Activated CD8-positive, alpha-beta memory T cell treated with anti-CD3 and anti-CD28 coated beads, Interleukin-2, amount 50 U/mL, for 1 hour (primary cell): ENCODE measurements at regions not wholly inside any gene's neighbourhood (a gene's known extent, or its start where the extent isn't known, plus 50 kb on each side); places are given as distances from the start of the nearest gene placed in this dataset.

Experiments used
- DNase-seq: peaks from one replicate; pipeline ENCODE4 v3.0.0-alpha.2; 2020; ENCODE audit errors: extremely low read depth

DNA sequence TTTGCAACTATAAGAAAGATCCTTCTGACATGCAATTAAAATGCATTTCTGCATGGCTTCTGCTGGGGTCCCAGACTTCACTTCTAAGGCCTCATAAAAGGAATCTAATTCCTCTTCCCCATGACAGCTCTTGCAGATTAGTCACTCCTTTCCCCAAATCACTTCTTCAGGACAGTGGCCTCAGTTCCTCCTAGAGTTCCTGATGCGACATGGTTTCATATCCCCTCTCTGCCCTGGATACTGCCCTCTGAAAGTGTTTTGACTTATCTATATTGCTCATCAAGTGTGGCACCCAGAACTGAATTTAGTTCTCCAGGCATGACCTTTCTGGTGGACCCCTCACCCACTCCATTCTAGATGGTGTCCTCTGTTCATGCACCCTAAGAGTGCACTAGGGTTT is 238.1 kb downstream of the FOXO1 start:
- DNase-seq = no peak

DNA sequence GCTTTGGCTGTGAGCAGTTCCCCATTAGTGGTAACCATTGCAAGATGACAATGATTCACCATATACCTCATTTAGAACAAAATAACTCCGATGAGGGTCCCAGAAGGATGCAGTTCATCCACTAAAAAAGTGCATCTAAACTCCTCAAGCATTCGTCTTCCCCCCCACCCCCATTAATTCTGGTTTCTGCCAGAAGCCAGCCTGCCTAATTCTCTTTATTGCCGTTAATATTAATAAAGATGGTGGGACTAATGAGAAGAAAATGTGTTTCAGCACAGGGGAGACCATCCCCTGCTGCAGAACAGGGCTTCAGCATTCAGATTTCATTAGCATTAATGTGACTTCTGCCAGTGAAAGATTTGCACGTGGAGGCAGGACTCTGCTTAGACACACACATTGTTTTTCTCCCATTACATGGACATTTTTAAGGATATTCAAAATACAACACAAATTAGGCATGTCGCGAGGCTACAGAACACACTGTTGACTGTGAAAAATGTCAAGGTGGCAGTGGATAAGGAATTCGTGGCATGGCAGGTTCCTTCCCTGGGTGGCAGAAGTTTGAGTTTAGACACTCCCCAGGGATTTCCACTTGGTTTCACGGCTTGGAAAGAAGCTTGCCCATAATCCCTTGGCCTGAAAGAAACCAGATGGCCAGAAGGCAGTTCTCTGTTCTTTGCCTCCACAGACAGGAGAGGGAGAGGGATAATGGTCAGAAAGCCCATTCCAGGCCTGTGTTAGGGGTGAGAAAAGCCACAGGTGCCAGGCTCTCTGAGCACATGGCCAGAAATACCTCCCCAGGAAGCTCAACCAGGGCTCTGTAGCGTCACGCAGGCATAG is 236.5 kb downstream of the FOXO1 start:
- no peak for DNase-seq

DNA sequence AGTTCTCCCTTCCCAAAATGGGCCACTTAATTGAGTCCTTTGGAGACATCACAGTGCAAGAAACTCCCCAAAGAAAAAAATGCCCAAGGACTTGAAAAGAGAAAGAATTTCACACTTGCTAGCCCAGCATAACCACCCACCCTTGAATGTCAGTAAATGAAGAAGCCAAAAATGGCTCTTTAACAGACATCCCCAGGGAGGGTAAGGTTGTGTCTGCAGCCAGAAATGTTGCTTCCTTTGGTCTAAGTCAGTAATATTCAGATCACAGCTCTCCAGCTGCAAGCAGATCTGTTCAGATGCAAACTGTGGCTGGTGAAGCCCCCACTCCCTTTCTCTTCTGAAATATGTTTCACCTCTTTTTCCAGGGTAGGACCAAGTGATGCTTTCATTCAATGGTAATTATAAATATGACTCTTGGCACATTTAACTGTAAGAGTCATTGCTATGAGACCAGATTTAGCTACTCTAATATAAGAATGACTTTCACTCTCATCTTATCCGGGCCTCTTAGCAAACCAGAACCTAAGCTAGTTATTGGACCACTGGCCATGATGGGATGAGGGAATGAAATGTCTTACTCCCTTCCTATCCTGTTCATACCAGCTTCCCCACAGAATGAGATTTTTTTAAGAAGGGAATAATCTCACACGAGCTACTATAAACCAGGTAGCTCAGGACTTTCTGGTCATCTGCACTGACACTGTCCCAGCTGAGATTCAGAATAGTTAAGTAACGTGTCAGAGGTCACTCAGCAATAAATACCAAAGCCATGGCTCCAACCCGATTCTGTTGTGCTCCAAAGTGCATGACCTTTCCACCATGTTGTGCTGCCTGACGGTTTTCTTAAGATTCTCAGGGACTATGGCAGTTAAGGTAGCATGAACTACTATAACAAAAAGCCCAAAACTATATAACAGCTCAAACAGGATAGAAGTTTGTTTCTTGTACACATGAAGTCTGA is 234.1 kb downstream of the FOXO1 start:
- DNase-seq = no peak

DNA sequence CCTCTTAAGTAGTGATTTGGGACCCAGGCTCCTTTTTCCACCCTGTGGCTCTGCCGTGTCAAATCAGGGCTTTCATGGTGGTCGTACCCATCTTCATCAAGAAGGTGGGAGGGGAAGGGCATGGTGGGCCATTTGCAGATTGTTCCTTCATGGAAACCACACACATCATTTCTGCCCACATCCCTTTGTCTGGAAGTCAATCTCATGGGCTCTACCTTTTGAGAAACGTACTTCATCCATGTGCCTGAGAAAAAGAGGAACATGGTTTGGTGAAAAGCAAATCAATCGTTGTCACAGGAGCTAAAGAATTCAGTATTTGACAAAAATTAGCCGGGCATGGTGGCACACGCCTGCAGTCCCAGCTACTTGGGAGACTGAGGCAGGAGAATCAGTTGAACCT is 233.4 kb downstream of the FOXO1 start:
- DNase-seq = no peak

DNA sequence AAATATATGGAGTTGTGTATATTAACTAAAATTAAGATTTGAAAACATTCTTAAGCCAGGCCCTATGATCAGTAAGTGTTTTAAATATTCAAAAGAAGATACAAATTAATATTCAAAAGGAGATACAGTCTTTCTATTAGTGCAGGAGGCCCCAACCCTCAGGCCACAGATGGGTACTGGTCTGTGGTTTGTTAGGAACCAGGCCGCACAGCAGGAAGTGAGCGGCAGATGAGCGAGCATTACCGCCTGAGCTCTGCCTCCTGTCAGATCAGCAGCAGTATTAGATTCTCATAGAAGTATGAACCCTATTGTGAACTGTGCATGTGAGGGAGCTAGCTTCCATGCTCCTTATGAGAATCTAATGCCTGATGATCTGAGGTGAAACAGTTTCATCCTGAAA is 232.9 kb downstream of the FOXO1 start:
- no peak for DNase-seq

DNA sequence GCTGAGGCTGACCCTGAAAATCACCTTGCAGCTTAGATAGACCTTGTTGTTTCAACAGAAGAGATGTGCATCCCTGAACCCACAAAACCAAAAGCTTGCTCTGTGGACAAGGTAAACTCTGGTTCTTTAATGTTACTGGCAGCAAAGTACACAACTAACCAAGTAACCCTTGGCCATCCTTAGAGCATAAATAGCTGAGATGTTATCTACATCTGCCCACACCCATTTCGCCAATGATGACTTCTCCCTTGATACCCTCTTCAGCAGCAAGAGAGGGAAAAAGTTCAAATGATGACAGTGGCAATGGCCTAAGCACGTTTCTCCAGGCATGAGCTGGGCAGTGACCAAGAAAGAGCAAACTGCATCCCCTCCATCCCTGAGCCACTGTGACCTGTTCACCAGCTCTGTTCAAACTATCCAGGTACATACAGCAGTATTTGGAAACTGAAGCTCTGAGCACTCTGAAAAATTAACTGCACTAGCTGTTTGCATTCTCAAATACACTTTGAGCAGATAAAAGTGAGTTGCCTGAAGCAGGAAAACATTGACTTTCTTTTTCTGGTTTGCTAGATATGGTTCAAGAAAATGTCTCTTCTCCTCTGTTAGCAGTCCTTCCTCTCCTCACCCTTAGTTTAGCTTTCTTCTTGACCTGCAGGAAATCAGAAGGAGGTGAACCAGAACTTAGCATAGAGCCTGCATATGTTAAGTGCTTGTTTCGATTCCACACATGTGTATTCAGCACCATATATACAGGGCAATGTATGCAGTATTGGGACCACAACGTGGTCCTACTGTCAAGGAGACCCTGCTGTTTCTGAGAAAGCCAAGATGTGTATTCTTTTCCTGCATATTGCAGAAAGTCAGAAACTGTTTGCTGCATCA is 231.7 kb downstream of the FOXO1 start:
- no peak for DNase-seq

DNA sequence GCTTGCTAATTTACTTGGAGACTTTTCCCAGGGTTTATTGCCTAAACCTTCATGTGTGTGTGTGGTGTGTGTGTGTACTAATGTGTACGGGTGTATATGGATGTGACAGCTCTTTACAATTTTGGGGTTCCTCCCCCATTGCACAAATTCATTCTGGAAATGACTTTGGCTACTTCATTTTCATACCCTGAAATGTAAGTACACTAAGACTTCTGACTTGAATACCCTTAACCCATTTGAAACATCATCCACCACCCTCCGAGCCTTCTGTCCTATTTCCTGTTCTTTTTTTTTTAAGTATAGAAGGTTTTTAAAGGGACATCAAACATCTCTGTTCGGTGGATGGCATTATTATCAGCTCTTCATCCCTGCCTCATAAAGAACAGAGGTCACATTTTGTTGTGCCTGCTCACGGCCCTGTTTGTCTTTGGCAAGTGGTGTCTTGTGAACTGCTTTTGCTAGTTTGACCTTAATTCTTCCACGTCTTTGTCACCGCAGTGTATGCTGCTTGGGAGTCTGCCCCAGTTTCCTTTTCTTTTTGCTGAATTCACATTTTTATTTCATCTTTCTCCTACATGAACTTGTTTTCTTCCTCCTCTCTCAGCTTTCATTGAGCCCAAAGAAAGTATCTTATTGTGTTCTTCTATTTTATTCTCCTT is 228.3 kb downstream of the FOXO1 start:
- no peak for DNase-seq

DNA sequence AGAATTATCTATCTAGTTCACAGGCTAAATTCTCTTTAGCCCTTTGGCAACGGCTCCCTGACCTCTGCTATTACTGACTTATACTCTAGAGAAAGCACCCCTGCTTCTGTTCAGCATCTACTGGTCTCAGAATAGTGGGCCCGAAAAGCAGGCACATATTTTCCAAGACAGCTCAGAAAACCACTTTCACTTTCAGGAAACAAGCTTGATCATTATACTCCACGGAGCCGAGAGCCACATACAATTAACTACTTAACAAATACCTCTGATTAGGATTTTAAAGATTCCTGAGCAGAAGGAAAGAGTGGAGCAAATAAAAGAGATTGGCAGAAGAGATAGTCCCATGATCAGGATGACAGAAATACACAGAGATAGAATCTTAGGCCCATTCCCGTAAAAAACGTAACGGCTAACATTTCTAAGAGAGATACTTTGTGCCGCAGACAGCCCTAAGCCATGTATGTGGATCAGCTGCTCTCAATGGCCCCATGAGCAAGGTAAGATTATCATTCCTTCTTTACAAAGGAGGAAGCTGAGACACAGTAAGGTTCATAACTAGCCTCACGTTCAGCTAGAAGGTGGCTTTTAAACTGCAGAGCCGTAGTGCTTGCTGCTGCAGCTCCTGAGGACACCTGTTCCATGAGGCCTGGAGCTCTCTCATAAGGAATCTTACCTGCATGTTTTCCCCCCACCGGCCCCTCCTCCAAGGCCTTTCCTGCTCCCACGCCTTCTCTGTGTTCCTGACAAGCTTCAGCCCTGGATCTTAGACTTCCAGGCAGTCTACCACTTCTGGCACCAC is 227.2 kb downstream of the FOXO1 start:
- DNase-seq = no peak

DNA sequence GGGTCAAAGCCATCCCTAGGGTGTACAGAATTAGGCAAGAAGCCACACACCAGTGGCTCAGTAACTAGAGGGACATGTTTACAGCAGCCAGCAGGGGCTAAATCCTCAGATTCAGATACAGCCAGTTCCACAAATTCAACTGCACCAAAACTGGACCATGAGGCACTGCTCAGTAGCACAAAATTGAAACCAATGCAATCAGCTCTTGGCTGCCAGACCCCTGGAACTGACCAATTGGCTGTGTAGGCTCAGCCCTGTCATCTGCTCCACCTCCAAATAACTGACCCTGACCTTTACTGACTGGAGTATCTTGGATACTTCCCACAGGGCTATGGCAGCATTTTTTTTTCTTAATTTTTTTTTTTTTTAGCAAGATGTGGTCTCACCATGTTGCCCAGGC is 226.5 kb downstream of the FOXO1 start:
- DNase-seq = no peak

DNA sequence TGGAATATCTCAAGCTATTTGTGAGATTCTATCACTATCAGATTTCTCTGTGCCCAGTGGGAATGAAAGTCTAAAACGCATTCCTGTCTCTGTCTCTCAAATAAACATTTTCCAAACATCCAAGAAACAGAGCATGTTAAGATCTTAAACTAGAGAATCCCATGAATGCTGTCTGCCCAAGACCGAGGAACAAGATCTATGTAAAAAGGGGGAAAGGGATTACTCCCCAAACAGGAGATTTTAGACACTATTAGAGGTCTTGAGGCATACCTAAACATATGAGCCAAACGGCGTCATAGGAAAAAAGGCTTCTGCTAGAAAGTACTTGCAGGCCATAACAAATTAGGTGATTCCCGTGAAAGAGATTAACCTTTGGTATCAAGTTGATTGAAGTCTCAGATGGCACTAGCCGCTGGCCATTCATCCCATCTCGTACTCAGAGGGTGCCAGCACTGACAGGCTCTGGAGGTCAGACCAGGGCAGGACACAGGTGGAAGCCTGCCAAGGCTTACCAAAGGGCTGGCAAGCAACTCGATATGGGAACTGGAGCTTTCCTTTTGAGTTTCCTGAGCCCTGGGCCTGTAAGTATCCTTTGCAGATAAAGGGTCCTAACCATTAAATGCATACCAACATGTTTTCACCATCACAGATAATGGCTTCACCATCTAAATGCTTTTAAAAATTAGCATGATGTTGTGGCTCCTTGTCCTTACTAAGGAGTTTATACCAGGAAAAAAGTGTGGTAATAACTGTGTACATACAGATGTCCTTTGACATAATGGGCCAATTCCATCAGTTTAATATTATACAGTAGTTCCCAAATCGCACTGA is 225.2 kb downstream of the FOXO1 start:
- DNase-seq = no peak

DNA sequence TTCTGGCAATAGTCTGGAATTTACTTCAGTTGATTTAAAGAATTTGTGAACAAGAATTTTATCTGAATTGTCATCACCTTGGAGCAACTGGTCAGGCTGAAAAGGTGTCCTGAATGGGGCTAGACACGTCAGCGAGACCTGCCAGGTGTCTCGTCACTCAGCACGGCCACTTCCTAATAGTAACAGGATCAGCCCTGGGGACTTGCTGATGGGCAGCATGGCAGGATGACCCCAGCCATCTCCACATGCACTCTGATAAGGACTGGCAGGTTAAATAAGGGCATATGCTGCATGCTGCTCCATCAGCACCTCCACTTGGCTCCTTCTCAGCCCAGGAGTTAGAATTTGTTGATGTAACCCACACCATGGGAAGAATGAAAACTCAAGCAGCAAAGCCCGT is 224.2 kb downstream of the FOXO1 start:
- DNase-seq = no peak

DNA sequence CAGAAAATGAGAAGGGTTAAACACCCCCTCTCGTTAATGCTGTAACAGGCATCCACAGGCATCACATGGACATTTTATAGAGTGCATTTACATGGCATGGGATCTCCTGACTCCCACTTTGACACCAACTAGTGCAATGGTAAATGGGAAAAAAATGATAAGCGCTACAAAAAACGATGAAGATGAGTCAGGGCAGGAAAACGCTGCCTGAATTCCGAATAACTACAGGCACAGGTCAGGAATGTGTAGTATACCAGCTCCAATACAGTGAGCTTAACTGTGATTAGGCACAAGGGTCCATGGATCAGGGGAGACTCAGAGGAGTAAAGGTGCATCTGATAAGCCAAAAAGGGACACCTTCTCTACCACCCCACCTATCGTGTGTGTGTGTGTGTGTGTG is 223.6 kb downstream of the FOXO1 start:
- DNase-seq = no peak

DNA sequence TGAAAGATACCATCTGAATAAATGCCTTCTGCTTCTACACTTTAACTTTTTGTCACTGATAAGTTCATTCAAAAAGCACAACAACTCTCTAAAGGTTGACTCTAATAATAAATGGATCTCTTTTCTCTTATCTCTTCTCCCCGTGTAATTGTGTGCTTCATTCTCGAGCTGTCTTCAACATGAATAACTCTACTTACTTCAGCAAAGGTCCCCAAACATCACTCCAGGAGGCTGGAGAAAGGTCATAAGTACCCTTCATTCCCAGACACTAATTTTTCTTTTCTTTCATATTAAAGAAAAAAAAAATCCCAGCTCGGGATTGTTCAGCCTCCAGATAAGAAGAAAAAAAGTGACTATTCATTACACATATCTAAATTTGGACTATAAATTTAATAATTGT is 222.2 kb downstream of the FOXO1 start:
- DNase-seq = no peak

DNA sequence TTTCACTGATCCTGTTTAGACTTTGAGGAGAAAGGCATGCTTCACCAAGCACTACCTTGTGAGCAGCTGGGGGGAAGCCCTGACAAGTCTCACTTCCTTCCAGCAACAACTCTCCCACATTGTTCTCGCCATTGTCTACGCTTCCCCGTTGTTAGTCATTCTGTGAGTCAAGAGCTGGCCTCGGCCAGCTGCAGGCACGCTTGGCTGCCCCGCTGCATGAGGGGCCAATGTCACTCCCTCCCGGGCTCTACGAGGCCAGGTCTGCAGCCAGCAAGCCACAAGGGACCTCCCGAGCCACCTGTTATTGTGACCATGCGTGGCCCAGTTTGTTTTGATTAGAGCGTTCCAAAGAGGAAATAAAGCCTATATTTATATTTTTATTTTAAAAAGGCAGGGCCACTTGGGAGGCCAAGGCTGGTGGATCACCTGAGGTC is 220.9 kb downstream of the FOXO1 start:
- no peak for DNase-seq

DNA sequence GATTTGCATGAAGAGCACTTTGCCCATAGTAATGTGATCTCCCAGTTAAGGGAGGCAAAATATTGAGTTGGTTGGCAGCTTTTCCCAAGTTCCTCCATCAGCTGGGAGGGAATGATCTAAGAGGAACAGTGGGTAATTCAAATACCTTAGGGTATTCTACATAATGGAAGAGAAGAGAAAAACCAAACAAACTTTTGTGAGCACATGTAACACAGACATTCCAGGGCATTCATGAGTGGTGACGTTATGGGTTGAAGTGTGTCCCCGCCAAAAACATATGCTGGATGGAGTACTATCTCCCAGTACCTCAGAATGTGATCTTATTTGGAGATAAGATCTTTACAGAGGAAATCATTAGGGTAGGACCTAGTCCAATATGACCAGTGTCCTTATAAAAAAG is 220.1 kb downstream of the FOXO1 start:
- DNase-seq = no peak

DNA sequence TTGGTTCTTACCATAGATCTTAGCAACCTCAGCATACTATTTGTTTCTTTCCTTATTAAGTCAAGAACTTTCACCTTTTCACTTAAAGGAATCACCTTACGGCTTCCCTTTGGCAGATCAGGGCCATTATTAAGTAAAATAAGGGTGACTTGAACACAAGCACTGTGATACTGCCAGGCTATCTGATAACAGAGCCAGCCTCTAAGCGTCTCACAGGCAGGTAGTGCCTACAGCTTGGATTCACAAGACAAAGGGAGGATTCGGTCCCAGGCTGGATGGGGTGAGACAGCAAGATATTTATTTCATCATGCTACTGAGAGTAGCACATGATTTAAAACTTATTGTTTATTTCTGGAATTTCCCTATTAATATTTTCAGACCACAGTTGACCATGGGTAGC is 218.6 kb downstream of the FOXO1 start:
- DNase-seq = no peak

DNA sequence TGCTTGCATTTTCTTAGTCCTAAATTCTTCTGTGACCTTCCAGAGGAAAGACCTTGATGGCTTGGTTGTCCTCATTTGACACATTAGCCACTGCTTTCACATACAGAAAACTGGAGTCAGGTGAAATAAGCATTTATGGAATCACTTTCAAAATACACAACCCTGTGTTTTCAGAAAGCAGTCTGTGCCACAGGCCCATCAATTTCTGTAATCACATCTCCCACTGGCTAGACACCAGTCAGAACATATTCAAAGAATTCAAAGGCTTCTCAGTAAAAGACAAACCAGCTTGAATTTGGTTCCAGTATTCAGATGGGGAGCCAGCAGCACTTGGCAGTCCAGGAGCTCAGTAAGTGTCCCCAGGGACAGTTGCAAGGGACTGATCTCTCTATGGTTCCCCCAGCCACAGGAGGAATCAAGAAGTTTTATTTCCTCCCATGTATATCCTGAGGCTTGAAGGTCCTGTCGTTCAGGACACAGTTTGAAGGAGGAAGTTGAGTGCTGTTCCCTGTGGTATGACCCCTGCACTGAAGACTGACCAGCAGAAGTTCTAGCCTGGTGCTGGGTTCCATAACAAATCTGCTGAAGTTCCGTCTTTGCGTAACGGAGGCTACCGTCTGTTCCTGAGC is 214.3 kb downstream of the FOXO1 start:
- no peak for DNase-seq

DNA sequence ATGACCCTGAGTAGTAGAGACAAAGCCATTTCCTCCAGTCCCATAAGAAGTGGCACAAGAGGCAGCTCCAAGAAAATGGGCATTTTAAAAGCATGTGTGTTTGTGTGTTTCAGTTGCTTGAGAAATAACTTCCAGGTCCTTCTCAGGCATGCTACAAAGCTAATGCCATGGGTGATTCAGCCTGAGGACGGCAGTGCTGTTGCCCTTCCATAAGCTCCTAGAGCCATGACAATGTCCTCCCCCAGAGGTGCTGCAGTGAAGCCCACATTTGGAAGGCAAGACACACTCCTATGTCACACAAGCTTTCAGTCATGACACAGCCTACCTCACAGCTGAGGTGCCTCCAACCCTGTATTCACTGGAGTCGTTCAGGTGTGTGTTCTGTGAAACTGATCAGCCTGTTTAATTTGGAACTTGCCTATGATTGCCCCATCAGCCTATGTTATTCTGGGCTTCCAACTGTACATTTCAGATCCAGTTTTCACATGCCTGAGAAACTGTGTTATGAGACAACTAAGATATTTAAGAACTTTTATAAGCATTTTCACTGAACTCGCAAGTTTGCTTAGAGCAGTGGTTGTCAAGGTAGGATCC is 213.6 kb downstream of the FOXO1 start:
- no peak for DNase-seq
